Spinal cord (tissue), 9 donors: ENCODE measurements at regions not wholly inside any gene's neighbourhood (a gene's known extent, or its start where the extent isn't known, plus 50 kb on each side); places are given as distances from the start of the nearest gene placed in this dataset.
"Not testable (repeated sequence)": the region's sequence is repeated elsewhere in the genome, so short reads cannot be mapped to it uniquely, and the experiment has no call there.

Experiments used
- DNase-seq, 6 donors: peaks; one replicate each; pipeline versions ENCODE4 v3.0.0 to v3.0.0-alpha.2; 2013 to 2015; ENCODE audit warnings: low spot score in 6 of 6, low read depth in 4 of 6
- H3K27ac ChIP-seq: one replicate; pipeline ENCODE4 v1.5.1; 2013; ENCODE audit warnings: low read depth, low read length, control low read depth
- H3K27me3 ChIP-seq: one replicate; pipeline ENCODE4 v1.6.1; 2013; ENCODE audit warnings: low read length; ENCODE audit not compliant: control insufficient read depth, insufficient read depth
- H3K36me3 ChIP-seq: one replicate; pipeline ENCODE4 v1.6.1; 2013; ENCODE audit warnings: low read length; ENCODE audit not compliant: control insufficient read depth, insufficient read depth
- H3K4me1 ChIP-seq: one replicate; pipeline ENCODE4 v1.6.1; 2013; ENCODE audit warnings: low read length; ENCODE audit not compliant: control insufficient read depth, insufficient read depth
- H3K4me3 ChIP-seq: one replicate; pipeline ENCODE4 v1.5.1; 2013; ENCODE audit warnings: low read depth, low read length, control low read depth
- H3K9me3 ChIP-seq: one replicate; pipeline ENCODE4 v1.6.1; 2013; ENCODE audit warnings: low read length; ENCODE audit not compliant: control insufficient read depth, insufficient read depth
- WGBS: methylation state at CpG from one replicate; pipeline ENCODE4 v1.1.5; 2013; ENCODE audit warnings: missing lambda C conversion rate; ENCODE audit not compliant: insufficient coverage; 5-methylcytosine and 5-hydroxymethylcytosine counted together
- donor health status: healthy.

DNA sequence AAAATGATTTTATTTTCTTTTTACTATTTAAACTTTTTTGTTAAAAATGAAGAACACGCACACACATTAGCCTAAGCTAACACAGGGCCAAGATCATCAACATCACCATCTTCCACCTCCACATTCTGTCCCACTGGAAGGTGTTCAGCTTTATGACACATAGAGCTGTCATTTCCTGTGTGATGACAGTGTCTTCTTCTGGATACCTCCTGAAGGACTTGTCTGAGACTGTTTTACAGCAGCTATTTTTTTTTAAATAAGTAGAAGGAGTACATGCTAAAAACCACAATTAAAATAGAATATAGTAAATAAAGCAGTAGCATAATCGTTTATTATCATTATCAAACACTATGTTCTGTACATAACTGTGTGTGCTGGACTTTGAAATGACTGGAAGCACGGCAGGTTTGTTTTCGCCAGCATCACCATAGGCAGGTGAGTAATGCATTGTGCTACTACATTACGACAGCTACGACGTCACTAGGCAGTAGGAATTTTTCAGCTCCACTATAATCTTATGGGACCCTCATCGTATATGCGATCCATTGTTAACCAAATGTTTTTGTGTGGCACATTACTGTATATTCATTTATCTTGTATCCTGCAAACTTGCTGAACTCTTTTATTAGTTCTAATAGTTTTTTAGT lies 72.8 kb downstream of the KLF15 start:
- WGBS: 81% methylated on average over 4 of the region's 9 CpGs
- Histone ChIP-seq H3K4me1 (peaks cover 20% of the 10 kb centered on the region), H3K36me3 (no peaks in the 10 kb centered on the region), H3K27ac (no peak overlapping the region), H3K27me3 (peaks cover 2% of the 10 kb centered on the region), H3K4me3 (no peak overlapping the region), H3K9me3 (peaks cover 2% of the 10 kb centered on the region)
- DNase-seq: no peak

DNA sequence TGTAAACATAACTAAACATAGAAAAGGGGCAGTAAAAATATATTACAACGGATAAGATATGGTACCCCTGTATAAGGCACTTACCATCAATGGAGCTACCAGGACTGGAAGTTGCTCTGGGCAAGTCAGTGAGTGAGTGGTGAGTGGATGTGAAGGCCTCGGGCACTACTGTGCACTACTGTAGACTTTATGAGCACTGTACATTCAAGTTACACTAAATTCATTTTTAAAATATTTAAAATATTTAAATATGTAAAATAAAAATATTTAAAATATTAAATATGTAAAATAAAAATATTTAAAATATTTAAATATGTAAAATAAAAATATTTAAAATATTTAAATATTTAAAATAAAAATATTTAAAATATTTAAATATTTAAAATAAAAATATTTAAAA lies 73.6 kb downstream of the KLF15 start:
- not testable (repeated sequence) for DNase-seq

DNA sequence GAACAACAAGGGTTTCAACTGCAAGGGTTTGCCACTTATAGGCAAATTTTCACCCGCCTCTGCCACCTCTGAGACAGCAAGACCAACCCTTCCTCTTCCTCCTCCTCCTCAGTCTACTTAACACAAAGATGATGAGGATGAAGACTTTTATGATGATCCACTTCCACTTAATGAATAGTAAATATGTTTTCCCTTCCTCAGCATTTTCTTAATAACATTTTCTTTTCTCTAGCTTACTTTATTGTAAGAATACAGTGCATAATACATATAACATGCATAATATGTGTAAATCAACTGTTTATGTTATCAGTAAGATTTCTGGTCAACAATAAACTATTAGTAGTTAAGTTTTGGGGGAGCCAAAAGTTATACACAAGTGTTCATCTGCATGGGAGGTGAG lies 77.4 kb downstream of the KLF15 start:
- WGBS: no CpG with 5 or more reads among the region's 1 CpG
- DNase-seq: no peak
- H3K36me3 ChIP-seq: no peaks in the 10 kb centered on the region
- H3K4me3 ChIP-seq: no peak overlapping the region
- peaks cover 2% of the 10 kb centered on the region for H3K9me3 ChIP-seq
- H3K4me1 ChIP-seq: peaks cover 8% of the 10 kb centered on the region
- no peaks in the 10 kb centered on the region for H3K27me3 ChIP-seq
- H3K27ac ChIP-seq: no peak overlapping the region

More for the DNA sequence above, 73.6 kb downstream of the KLF15 start:
- H3K27ac ChIP-seq, H3K9me3 ChIP-seq, H3K36me3 ChIP-seq, H3K4me3 ChIP-seq, H3K27me3 ChIP-seq: not testable (repeated sequence)
- WGBS: no CpG with 5 or more reads among the region's 2 CpGs
- peaks cover 20% of the 10 kb centered on the region for H3K4me1 ChIP-seq

DNA sequence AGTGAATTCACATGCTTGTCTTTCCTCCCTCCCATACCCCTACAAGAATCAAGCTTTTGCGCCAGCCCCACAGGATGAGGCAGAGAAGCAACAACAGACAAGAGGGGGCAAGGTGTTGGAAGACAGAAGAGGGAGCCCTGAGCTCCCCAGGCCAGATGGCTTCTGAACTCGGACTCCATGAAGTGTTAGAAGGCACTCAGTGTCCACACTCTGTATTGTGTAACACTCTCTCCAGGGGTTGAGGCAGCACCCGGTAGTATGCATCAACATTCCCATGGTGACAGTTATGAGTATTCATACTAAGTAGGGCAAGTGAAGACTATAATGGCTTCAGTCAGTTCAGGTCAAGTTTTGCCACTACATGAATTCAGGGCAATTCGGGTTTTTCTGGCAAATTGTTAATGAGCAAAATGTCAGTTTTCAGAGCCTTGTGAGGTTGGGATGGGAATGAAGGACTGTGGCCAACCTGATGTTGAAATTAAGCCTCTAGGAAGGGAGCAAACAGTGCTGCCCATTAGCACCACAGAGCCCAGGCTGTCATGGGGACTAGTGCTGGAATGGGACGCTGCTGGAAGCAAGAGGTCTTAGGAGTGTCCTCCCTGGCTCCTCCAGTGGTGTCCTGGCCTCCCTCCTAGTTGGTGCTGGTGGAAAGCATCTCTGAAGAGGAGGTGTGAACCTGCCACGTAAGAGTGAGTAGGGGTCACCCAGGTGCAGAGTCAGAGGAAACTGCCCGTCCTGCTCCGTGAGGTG lies 79.4 kb downstream of the KLF15 start:
- peaks cover 19% of the 10 kb centered on the region for H3K4me1 ChIP-seq
- H3K36me3 ChIP-seq: no peaks in the 10 kb centered on the region
- peaks cover 2% of the 10 kb centered on the region for H3K9me3 ChIP-seq
- DNase-seq: no peak
- WGBS: 86% methylated on average over 6 of the region's 8 CpGs
- H3K27me3 ChIP-seq: no peaks in the 10 kb centered on the region
- no peak overlapping the region for H3K27ac ChIP-seq
- no peak overlapping the region for H3K4me3 ChIP-seq

DNA sequence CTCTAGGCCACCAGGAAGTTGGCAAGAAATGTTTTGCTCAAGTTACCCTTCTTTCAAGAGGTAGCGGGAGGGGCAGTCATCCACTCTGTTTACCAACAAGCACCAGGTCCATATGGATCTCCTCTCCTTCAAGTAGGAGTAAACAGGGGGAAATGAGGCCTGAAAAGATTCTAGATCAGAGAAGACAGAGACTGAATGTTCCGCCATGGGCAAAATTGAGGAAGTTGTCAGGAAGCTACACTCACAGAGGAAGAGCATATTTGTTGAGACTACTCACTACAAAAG lies 81.6 kb downstream of the KLF15 start:
- H3K27me3 ChIP-seq: no peaks in the 10 kb centered on the region
- H3K27ac ChIP-seq: no peak overlapping the region
- no peaks in the 10 kb centered on the region for H3K36me3 ChIP-seq
- no peak for DNase-seq
- H3K9me3 ChIP-seq: no peaks in the 10 kb centered on the region
- WGBS: no CpG with 5 or more reads among the region's 2 CpGs
- peaks cover 26% of the 10 kb centered on the region for H3K4me1 ChIP-seq
- no peak overlapping the region for H3K4me3 ChIP-seq

DNA sequence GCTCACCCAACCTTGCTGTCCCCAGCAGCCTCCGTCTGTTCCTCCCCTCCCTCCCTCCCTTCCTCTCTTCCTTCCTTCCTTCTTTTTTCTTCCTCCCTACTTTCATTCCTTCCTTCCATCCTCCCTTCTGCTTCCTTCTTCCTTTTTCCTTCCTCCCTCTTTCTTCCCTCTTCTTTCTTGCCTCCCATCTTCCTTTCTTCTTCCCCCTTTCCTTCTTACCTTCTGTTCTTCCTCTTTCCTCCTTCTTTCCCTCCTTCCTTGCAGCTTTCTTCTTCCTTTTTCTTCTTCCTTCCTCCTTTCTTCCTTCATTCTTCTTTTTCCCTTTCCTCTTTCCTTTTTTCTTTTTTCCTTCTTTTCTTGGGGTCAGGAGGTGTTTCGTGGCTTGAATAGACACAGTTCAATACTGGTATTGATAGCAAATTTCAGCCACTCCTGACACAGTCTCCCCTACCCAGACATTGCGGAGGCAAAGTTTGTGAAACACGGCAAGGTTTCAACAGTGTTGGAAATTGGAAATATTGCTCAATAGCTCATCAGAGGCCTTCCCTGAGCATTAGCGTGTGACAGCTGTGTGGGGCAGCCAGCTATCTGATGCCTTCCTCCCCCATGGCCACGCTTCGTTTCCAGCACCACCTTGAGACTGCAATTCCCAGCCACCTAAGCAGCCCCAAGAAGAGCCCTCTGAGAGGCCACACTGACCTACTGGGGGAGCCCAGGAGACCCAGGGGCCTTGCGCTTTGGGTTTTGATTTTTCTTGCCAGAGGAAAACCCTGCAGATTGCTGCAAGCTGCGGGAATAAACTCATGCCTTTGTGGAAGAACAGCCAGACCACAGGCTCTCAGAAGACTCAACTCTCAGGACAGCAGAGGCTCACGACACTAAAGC lies 82.2 kb downstream of the KLF15 start:
- WGBS: 84% methylated on average over 7 of the region's 10 CpGs
- H3K27me3 ChIP-seq: no peaks in the 10 kb centered on the region
- H3K36me3 ChIP-seq: no peaks in the 10 kb centered on the region
- no peak for DNase-seq
- no peak overlapping the region for H3K4me3 ChIP-seq
- no peak overlapping the region for H3K27ac ChIP-seq
- no peaks in the 10 kb centered on the region for H3K9me3 ChIP-seq
- peaks cover 32% of the 10 kb centered on the region for H3K4me1 ChIP-seq

DNA sequence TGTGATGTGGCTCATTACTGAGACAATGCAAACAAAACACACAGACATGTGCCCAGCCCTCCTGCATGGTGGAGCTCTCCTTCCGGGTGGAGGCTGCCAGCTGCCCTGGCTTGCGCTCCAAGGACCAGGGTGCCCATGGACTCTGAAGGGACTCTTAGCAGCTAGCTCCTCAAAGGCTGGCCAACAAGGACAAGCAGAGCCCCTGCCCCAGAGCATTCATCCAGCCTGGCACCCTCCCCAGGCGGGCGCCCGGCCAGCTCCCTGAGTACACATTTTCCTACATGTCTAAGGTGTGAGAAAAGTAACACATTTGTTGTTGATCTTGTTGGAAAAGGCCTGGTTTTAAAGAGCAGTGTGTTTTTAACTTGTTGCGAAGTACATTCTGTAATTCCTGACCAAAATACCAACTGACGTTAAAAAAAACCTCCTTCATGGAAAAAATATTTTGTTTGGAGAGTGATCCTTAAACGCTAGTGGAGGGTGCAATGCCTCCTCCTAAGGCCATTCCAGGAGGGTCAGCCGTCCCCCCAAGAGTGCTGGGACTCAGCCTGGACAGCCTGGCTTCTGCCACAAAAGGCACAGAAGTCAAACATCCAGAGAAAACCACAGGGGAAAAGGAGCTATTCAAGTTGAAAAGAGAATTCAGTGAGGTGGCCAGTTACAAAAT lies 86.9 kb downstream of the KLF15 start:
- no peaks in the 10 kb centered on the region for H3K27me3 ChIP-seq
- H3K27ac ChIP-seq: peak overlapping the region; percentile 76
- peak overlapping the region; percentile 5 for H3K4me3 ChIP-seq
- H3K9me3 ChIP-seq: no peaks in the 10 kb centered on the region
- H3K4me1 ChIP-seq: peaks cover 67% of the 10 kb centered on the region
- 24% methylated on average over 2 of the region's 9 CpGs for WGBS
- DNase-seq: peak in 5 of 6 donors; percentile 67 to 94 (median 83)
- H3K36me3 ChIP-seq: no peaks in the 10 kb centered on the region

DNA sequence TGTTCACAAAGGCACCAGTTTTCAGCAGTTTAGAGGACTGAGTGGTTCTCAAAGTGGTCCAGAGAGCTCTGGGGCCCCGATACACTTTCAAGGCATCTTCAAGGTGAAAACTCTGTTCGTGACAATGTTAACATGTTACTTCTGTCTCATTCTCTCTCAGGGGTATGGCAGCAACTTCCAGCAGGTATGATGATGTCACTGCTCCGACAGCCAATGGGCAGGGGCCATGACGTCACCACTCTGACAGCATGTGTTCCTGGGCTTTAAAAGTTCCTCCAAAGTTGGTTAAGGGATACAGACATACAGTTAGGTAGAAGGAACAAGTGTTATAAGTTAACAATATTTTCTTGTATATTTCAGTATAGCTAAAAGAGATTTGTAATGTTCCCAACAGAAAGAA lies 87.9 kb downstream of the KLF15 start:
- no peaks in the 10 kb centered on the region for H3K36me3 ChIP-seq
- peaks cover 67% of the 10 kb centered on the region for H3K4me1 ChIP-seq
- H3K4me3 ChIP-seq: no peak overlapping the region
- no peaks in the 10 kb centered on the region for H3K9me3 ChIP-seq
- no peak for DNase-seq
- H3K27me3 ChIP-seq: no peaks in the 10 kb centered on the region
- 83% methylated on average over 3 of the region's 4 CpGs for WGBS
- H3K27ac ChIP-seq: peak overlapping the region; percentile 76

DNA sequence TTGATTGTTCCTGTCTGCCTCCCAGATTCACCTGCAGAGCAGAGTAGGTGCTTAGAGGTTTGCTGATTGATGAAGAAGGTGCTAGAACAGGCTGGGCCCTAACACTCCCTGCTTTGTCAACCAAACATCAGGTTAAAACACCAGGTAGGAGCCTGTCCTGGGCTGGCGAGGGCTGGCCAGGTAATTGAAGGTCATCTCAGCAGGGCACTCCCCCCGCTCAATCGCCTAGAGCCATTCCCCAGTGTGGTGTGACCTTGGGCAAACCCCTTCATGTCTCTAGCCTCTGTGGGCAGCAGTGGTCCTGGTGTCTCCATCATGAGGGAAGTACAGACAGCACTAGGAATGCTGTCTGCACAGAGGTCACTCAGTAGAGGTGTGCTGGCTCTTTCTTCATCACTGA lies 88.3 kb downstream of the KLF15 start:
- no peak for DNase-seq
- no peak overlapping the region for H3K4me3 ChIP-seq
- H3K27ac ChIP-seq: no peak overlapping the region
- no peaks in the 10 kb centered on the region for H3K9me3 ChIP-seq
- H3K36me3 ChIP-seq: no peaks in the 10 kb centered on the region
- no peaks in the 10 kb centered on the region for H3K27me3 ChIP-seq
- peaks cover 62% of the 10 kb centered on the region for H3K4me1 ChIP-seq
- WGBS: 93% methylated on average over 3 of the region's 3 CpGs
